ENCODE measurements at regions not wholly inside any gene's neighbourhood (a gene's known extent, or its start where the extent isn't known, plus 50 kb on each side); places are given as distances from the start of the nearest gene placed in this dataset.

- no peak overlapping the region for H3K4me3 ChIP-seq (replicated peaks in 1 of 3; ENCODE audit: insufficient read depth in 1 of 3, low read depth in 2 of 3, low read length in 3 of 3)
- no peaks in the 10 kb centered on the region for H4K20me1 ChIP-seq (ENCODE audit: insufficient read depth, low read length)
- no peak overlapping the region for H3K27ac ChIP-seq (ENCODE audit: extremely low read length, insufficient read depth, low read length)
- no peak for TF ChIP-seq ZNF558 (CRISPR knock-in tag; IDR thresholded peaks at IDR 0.05; ENCODE audit: borderline replicate concordance)
- no peak for TF ChIP-seq ZMYM2 (CRISPR knock-in tag; IDR thresholded peaks at IDR 0.05)
- no peak for TF ChIP-seq BCL3 (CRISPR knock-in tag; IDR thresholded peaks at IDR 0.05)
- TF ChIP-seq CERS6 (CRISPR knock-in tag; IDR thresholded peaks at IDR 0.05): no peak
- no peak for TF ChIP-seq MED13 (CRISPR knock-in tag; IDR thresholded peaks at IDR 0.05)
- TF ChIP-seq ZNF451 (CRISPR knock-in tag; IDR thresholded peaks at IDR 0.05): no peak
- TF ChIP-seq NAIF1 (CRISPR knock-in tag; IDR thresholded peaks at IDR 0.05; ENCODE audit: borderline replicate concordance): no peak
- no peak for TF ChIP-seq HINFP (CRISPR knock-in tag; IDR thresholded peaks at IDR 0.05; ENCODE audit: low read depth)
- TF ChIP-seq MLXIP (CRISPR knock-in tag; IDR thresholded peaks at IDR 0.05; ENCODE audit: borderline replicate concordance): no peak
- TF ChIP-seq ZNF121 (CRISPR knock-in tag; IDR thresholded peaks at IDR 0.05): no peak
- TF ChIP-seq ZNF646 (CRISPR knock-in tag; IDR thresholded peaks at IDR 0.05): no peak
- H3K4me2 ChIP-seq (ENCODE audit: low read depth, low read length): no peak overlapping the region
- intact Hi-C loops (cut with micrococcal nuclease; ENCODE audit: unreplicated experiment): loop anchor here (5.0 kb wide), 1 partner anchor 645 kb away; no protein-coding TSS in a partner anchor
- CTCF ChIA-PET (ENCODE audit: low intra/inter-chr PET ratio, low total read pairs): no interaction called here
- no peaks in the 10 kb centered on the region for H3K36me3 ChIP-seq (replicated peaks in 1 of 2; ENCODE audit: control insufficient read depth in 1 of 2, insufficient read depth in 2 of 2, low read length in 2 of 2)
- in situ Hi-C loops (cut with HindIII; ENCODE audit: extremely low pct_ligation_motif_present, low pct_unique_long_range_greater_than_20kb): loop anchor here (25.0 kb wide), 1 partner anchor 645 kb away; no protein-coding TSS in a partner anchor
- 0% methylated on average over 1 of the region's 1 CpG for WGBS (ENCODE audit: low lambda C conversion rate)
- DNase-seq (ENCODE audit: low spot score) (no peak), FAIRE-seq (no peak), ATAC-seq (no peak)
- H2AFZ ChIP-seq (ENCODE audit: low read length): no peak overlapping the region
- H3K9ac ChIP-seq (ENCODE audit: insufficient read depth, low read depth, low read length): no peak overlapping the region
- no TSS peak for BruUV-seq (replicated peaks)
- POLR2A ChIA-PET: no interaction called here
- H3K27me3 ChIP-seq (ENCODE audit: control insufficient read depth in 1 of 2, insufficient read depth in 2 of 2, low read length in 2 of 2): no peaks in the 10 kb centered on the region
- no peaks in the 10 kb centered on the region for H3K79me2 ChIP-seq (ENCODE audit: insufficient read depth, low read length)
- H3K9me3 ChIP-seq (ENCODE audit: low read length): no peaks in the 10 kb centered on the region
- no peaks in the 10 kb centered on the region for H3K4me1 ChIP-seq (ENCODE audit: insufficient read depth, low read length)
Measured at GRCh38 chr2:188767176-188767575, 207.0 kb upstream of the COL3A1 start.
